ENCODE measurements at regions not wholly inside any gene's neighbourhood (a gene's known extent, or its start where the extent isn't known, plus 50 kb on each side); places are given as distances from the start of the nearest gene placed in this dataset.

GRCh38 chr4:187006189-187006618 lies 282.5 kb upstream of the FAT1 start:
- no peak for TF ChIP-seq CTCF (conservative IDR thresholded peaks at IDR 0.05; ENCODE audit: low read depth, low read length)
- no peak for TF ChIP-seq EZH2 (IDR thresholded peaks at IDR 0.05; ENCODE audit: borderline replicate concordance, low read depth, low read length, poor library complexity, severe bottlenecking)

Data from A673 (cell line).